NCI-H446 treated with DMSO at 0.1 percent for 48 hours (cell line): ENCODE measurements at regions not wholly inside any gene's neighbourhood (a gene's known extent, or its start where the extent isn't known, plus 50 kb on each side); places are given as distances from the start of the nearest gene placed in this dataset.
A peak's percentile ranks its signal among the peaks of the same experiment; 100 is the strongest.
"Not testable (repeated sequence)": the region's sequence is repeated elsewhere in the genome, so short reads cannot be mapped to it uniquely, and the experiment has no call there.

Experiments used
- DNase-seq: peaks from one replicate; lab custom pipeline; 2025; lab: John Stamatoyannopoulos, UW

GRCh38 chr12:22810036-22810435 is 185.1 kb downstream of the ETNK1 start:
- no peak for DNase-seq

- DNase-seq = no peak
Observed at GRCh38 chr12:22812531-22812930, 187.6 kb downstream of the ETNK1 start.

- DNase-seq = no peak
Observed at GRCh38 chr12:22821985-22822384, 197.0 kb downstream of the ETNK1 start.

GRCh38 chr12:22826026-22826425 is 201.1 kb downstream of the ETNK1 start:
- no peak for DNase-seq

GRCh38 chr12:22826446-22826981 is 201.5 kb downstream of the ETNK1 start:
- DNase-seq = not testable (repeated sequence)

- DNase-seq = no peak
Observed at GRCh38 chr12:22828066-22828465, 203.1 kb downstream of the ETNK1 start.

- no peak for DNase-seq
Observed at GRCh38 chr12:22835431-22835830, 210.5 kb downstream of the ETNK1 start.

GRCh38 chr12:22850185-22850584 is 225.2 kb downstream of the ETNK1 start:
- no peak for DNase-seq

- DNase-seq = no peak
Observed at GRCh38 chr12:22851532-22851931, 226.6 kb downstream of the ETNK1 start.

GRCh38 chr12:22855456-22855855 is 230.5 kb downstream of the ETNK1 start:
- DNase-seq = no peak

- peak; percentile 77 for DNase-seq
Observed at GRCh38 chr12:22856178-22856577, 231.2 kb downstream of the ETNK1 start.

GRCh38 chr12:22858849-22859570 is 234.0 kb downstream of the ETNK1 start:
- peak; percentile 93 for DNase-seq

- DNase-seq = peak; percentile 74
Observed at GRCh38 chr12:22860926-22861325, 236.0 kb downstream of the ETNK1 start.

- DNase-seq = no peak
Observed at GRCh38 chr12:22865822-22866221, 240.9 kb downstream of the ETNK1 start.

- no peak for DNase-seq
Observed at GRCh38 chr12:22866406-22866805, 241.4 kb downstream of the ETNK1 start.

- DNase-seq = no peak
Observed at GRCh38 chr12:22874151-22874550, 249.2 kb downstream of the ETNK1 start.

GRCh38 chr12:22876262-22876661 is 251.3 kb downstream of the ETNK1 start:
- DNase-seq = no peak

- DNase-seq = no peak
Observed at GRCh38 chr12:22879203-22879602, 254.2 kb downstream of the ETNK1 start.

- no peak for DNase-seq
Observed at GRCh38 chr12:22880331-22880730, 255.4 kb downstream of the ETNK1 start.

- DNase-seq = no peak
Observed at GRCh38 chr12:22880807-22881206, 255.8 kb downstream of the ETNK1 start.

- DNase-seq = no peak
Observed at GRCh38 chr12:22881878-22882385, 257.0 kb downstream of the ETNK1 start.

GRCh38 chr12:22882559-22882958 is 257.6 kb downstream of the ETNK1 start:
- no peak for DNase-seq

- no peak for DNase-seq
Observed at GRCh38 chr12:22893878-22894277, 268.9 kb downstream of the ETNK1 start.

GRCh38 chr12:22899184-22899583 is 274.2 kb downstream of the ETNK1 start:
- no peak for DNase-seq
